Thyroid gland (tissue), 4 donors: ENCODE measurements at regions not wholly inside any gene's neighbourhood (a gene's known extent, or its start where the extent isn't known, plus 50 kb on each side); places are given as distances from the start of the nearest gene placed in this dataset.

ENCODE experiments used
- CTCF ChIP-seq, 6 experiments: fragments of 200-600 bp in 3 of 6; fragments of 450-650 bp in 3 of 6; sonication (generic) in 3 of 6; IDR thresholded peaks; one replicate each; pipeline ENCODE4 v1.5.1; 2016 to 2019; ENCODE audit warnings: antibody characterized with exemption in 6 of 6, mild to moderate bottlenecking in 2 of 6, inconsistent platforms in 1 of 6, moderate library complexity in 1 of 6
- POLR2A ChIP-seq, 2 donors: fragments of 450-650 bp; IDR thresholded peaks; one replicate each; pipeline ENCODE4 v1.6.1; 2017; ENCODE audit warnings: antibody characterized with exemption in 2 of 2, mild to moderate bottlenecking in 2 of 2, moderate library complexity in 1 of 2

- TF ChIP-seq CTCF (IDR thresholded peaks at IDR 0.05) (no peak), POLR2A (IDR thresholded peaks at IDR 0.05) (no peak)
Measured at GRCh38 chr4:138449938-138450337, 207.8 kb upstream of the SLC7A11 start.
